ENCODE measurements at regions not wholly inside any gene's neighbourhood (a gene's known extent, or its start where the extent isn't known, plus 50 kb on each side); places are given as distances from the start of the nearest gene placed in this dataset.

DNA sequence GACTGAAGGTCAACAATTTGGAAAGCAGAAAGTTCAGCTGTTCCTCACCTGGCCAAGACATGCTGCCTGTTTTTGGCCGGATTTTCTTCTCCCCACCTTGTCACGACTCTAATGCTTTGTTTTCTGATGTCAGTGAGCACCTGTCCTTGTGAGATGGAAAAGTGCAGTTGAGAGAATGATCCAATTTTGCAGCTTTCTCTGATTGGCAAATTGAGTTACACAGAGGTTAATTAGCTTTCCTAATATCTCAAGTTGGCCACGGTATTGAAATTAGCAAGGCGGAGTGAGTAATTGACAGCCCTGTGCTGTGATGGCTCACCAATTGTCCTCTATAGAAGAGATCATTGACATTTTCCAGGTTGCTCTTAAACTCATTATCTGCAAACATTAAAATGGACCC lies 126.8 kb upstream of the VCX3A start (continued):
- TF ChIP-seq, protein P1, sequence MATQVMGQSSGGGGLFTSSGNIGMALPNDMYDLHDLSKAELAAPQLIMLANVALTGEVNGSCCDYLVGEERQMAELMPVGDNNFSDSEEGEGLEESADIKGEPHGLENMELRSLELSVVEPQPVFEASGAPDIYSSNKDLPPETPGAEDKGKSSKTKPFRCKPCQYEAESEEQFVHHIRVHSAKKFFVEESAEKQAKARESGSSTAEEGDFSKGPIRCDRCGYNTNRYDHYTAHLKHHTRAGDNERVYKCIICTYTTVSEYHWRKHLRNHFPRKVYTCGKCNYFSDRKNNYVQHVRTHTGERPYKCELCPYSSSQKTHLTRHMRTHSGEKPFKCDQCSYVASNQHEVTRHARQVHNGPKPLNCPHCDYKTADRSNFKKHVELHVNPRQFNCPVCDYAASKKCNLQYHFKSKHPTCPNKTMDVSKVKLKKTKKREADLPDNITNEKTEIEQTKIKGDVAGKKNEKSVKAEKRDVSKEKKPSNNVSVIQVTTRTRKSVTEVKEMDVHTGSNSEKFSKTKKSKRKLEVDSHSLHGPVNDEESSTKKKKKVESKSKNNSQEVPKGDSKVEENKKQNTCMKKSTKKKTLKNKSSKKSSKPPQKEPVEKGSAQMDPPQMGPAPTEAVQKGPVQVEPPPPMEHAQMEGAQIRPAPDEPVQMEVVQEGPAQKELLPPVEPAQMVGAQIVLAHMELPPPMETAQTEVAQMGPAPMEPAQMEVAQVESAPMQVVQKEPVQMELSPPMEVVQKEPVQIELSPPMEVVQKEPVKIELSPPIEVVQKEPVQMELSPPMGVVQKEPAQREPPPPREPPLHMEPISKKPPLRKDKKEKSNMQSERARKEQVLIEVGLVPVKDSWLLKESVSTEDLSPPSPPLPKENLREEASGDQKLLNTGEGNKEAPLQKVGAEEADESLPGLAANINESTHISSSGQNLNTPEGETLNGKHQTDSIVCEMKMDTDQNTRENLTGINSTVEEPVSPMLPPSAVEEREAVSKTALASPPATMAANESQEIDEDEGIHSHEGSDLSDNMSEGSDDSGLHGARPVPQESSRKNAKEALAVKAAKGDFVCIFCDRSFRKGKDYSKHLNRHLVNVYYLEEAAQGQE (IDR thresholded peaks at IDR 0.05; ENCODE audit: low read depth, low read length), result no peak

DNA sequence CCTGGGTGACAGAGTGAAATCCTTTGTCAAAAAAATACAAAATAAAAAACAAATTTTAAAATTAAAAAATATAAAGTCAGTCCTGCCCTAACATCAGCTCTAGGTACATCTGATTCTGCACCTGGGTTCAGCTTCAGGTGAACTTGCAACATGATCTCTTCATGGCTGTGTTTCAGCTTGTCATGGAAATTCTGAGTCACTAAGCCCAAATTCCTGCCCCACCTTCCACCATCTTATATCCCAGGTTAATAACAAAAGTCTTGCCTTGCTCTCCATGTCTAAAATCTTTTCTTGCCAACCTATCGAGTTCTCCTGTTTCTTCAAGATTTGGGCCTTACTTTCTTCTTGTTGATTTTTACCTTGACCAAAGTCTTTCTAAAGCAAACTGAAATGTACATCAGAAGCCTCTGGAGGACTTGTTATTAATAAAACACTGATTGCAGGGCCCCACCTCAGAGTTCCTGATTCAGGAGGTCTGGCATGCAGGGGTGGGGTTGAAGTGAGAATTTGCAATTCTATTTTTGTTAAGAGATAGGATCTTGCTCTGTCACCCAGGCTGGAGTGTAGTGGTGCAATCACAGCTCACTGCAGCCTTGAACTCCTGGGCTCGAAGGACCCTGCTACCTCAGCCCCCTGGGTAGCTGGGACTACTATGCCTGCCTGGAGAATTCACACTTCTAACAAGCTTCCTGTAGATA lies 125.8 kb upstream of the VCX3A start:
- Histone ChIP-seq H3K36me3 (replicated peaks in 1 of 2; ENCODE audit: control insufficient read depth in 1 of 2, insufficient read depth in 2 of 2, low read length in 1 of 2) (no peaks in the 10 kb centered on the region), H3K4me1 (ENCODE audit: control insufficient read depth in 1 of 2, insufficient read depth in 2 of 2, low read depth in 1 of 2, low read length in 1 of 2) (no peaks in the 10 kb centered on the region), H3K27ac (ENCODE audit: low read depth in 2 of 2, low read length in 1 of 2) (no peak overlapping the region), H3K9me3 (no peaks in the 10 kb centered on the region), H3K27me3 (ENCODE audit: insufficient read depth) (no peaks in the 10 kb centered on the region), H2AFZ (ENCODE audit: low read depth) (no peak overlapping the region), H3F3A (replicated peaks; ENCODE audit: insufficient read depth) (no peaks in the 10 kb centered on the region), H3K9me2 (no peaks in the 10 kb centered on the region), H3K4me3 (ENCODE audit: low read depth in 2 of 2, low read length in 1 of 2) (no peak overlapping the region), H4K20me1 (ENCODE audit: insufficient read depth) (no peaks in the 10 kb centered on the region), H3K4me2 (no peak overlapping the region), H3K9ac (no peak overlapping the region), H3K79me2 (ENCODE audit: insufficient read depth) (no peaks in the 10 kb centered on the region)
- DNase-seq, result no peak
- ChIA-PET CTCF (no interaction called here), POLR2A (no interaction called here)
- WGBS (ENCODE audit: low lambda C conversion rate), result 13% methylated on average over 2 of the region's 2 CpGs
- TF ChIP-seq, protein P2, sequence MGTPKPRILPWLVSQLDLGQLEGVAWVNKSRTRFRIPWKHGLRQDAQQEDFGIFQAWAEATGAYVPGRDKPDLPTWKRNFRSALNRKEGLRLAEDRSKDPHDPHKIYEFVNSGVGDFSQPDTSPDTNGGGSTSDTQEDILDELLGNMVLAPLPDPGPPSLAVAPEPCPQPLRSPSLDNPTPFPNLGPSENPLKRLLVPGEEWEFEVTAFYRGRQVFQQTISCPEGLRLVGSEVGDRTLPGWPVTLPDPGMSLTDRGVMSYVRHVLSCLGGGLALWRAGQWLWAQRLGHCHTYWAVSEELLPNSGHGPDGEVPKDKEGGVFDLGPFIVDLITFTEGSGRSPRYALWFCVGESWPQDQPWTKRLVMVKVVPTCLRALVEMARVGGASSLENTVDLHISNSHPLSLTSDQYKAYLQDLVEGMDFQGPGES (IDR thresholded peaks at IDR 0.05; ENCODE audit: low read depth, low read length), result no peak
- no peak for TF ChIP-seq JUND (IDR thresholded peaks at IDR 0.05)
- TF ChIP-seq, protein P3, sequence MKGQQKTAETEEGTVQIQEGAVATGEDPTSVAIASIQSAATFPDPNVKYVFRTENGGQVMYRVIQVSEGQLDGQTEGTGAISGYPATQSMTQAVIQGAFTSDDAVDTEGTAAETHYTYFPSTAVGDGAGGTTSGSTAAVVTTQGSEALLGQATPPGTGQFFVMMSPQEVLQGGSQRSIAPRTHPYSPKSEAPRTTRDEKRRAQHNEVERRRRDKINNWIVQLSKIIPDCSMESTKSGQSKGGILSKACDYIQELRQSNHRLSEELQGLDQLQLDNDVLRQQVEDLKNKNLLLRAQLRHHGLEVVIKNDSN (IDR thresholded peaks at IDR 0.05; ENCODE audit: borderline replicate concordance, low read depth), result no peak
- TF ChIP-seq RAD21 (IDR thresholded peaks at IDR 0.05; ENCODE audit: low read length), result no peak

DNA sequence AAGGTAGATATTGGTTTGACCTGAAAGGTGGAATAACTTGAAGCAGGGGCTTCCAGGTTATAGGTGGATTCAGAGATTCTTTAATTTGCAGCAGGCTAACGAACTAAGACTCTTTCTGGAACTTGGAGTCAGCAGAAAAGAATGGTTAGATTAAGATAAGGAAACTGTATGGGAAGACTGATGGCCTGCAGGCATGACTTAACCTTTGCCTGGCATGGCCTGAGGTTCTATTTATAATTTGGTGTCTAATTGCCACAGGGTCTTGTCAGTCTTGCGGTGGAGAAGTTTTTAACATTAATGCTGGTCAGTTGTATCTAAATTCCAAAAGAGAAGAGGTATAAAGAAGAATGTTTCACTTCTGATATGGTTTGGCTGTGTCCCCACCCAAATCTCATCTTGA lies 110.3 kb upstream of the VCX3A start:
- Histone ChIP-seq H3K27ac (ENCODE audit: low read depth in 2 of 2, low read length in 1 of 2) (no peak overlapping the region), H3F3A (replicated peaks; ENCODE audit: insufficient read depth) (no peaks in the 10 kb centered on the region), H2AFZ (ENCODE audit: low read depth) (no peak overlapping the region), H3K9me2 (no peaks in the 10 kb centered on the region), H3K4me1 (ENCODE audit: control insufficient read depth in 1 of 2, insufficient read depth in 2 of 2, low read depth in 1 of 2, low read length in 1 of 2) (no peaks in the 10 kb centered on the region), H3K79me2 (ENCODE audit: insufficient read depth) (no peaks in the 10 kb centered on the region), H3K27me3 (ENCODE audit: insufficient read depth) (no peaks in the 10 kb centered on the region), H3K9me3 (no peaks in the 10 kb centered on the region), H3K9ac (no peak overlapping the region), H3K36me3 (replicated peaks in 1 of 2; ENCODE audit: control insufficient read depth in 1 of 2, insufficient read depth in 2 of 2, low read length in 1 of 2) (no peaks in the 10 kb centered on the region), H3K4me3 (ENCODE audit: low read depth in 2 of 2, low read length in 1 of 2) (no peak overlapping the region), H3K4me2 (no peak overlapping the region), H4K20me1 (ENCODE audit: insufficient read depth) (no peaks in the 10 kb centered on the region)
- DNase-seq, result no peak
- 14% methylated on average over 2 of the region's 2 CpGs for WGBS (ENCODE audit: low lambda C conversion rate)
- ChIA-PET POLR2A (no interaction called here), CTCF (no interaction called here)
- TF ChIP-seq ELF1 (IDR thresholded peaks at IDR 0.05), result no peak

Measured in SK-N-SH (cell line).